ENCODE measurements at regions not wholly inside any gene's neighbourhood (a gene's known extent, or its start where the extent isn't known, plus 50 kb on each side); places are given as distances from the start of the nearest gene placed in this dataset.

GRCh38 chr3:5429517-5429890, 242.0 kb downstream of the EDEM1 start:
- no peaks in the 10 kb centered on the region for H3K27me3 ChIP-seq (ENCODE audit: low read depth, low read length)
- no peak overlapping the region for H3K27ac ChIP-seq (ENCODE audit: low read length)
- H3K4me3 ChIP-seq (ENCODE audit: low read depth in 1 of 2, low read length in 2 of 2) = no peak overlapping the region
- H3K9me3 ChIP-seq (ENCODE audit: control insufficient read depth in 1 of 2, low read length in 2 of 2) = no peaks in the 10 kb centered on the region
- H3K36me3 ChIP-seq (ENCODE audit: control insufficient read depth in 1 of 2, insufficient read depth in 2 of 2, low read length in 2 of 2) = no peaks in the 10 kb centered on the region
- no peaks in the 10 kb centered on the region for H3K4me1 ChIP-seq (ENCODE audit: control insufficient read depth in 1 of 2, insufficient read depth in 2 of 2, low read length in 2 of 2)

GRCh38 chr3:5430701-5431100, 243.2 kb downstream of the EDEM1 start:
- Histone ChIP-seq H3K9me3 (ENCODE audit: control insufficient read depth in 1 of 2, low read length in 2 of 2) (no peaks in the 10 kb centered on the region), H3K4me3 (ENCODE audit: low read depth in 1 of 2, low read length in 2 of 2) (no peak overlapping the region), H3K4me1 (ENCODE audit: control insufficient read depth in 1 of 2, insufficient read depth in 2 of 2, low read length in 2 of 2) (no peaks in the 10 kb centered on the region), H3K36me3 (ENCODE audit: control insufficient read depth in 1 of 2, insufficient read depth in 2 of 2, low read length in 2 of 2) (no peaks in the 10 kb centered on the region), H3K27ac (ENCODE audit: low read length) (no peak overlapping the region), H3K27me3 (ENCODE audit: low read depth, low read length) (no peaks in the 10 kb centered on the region)

GRCh38 chr3:5431146-5431545, 243.6 kb downstream of the EDEM1 start:
- no peaks in the 10 kb centered on the region for H3K4me1 ChIP-seq (ENCODE audit: control insufficient read depth in 1 of 2, insufficient read depth in 2 of 2, low read length in 2 of 2)
- H3K36me3 ChIP-seq (ENCODE audit: control insufficient read depth in 1 of 2, insufficient read depth in 2 of 2, low read length in 2 of 2) = no peaks in the 10 kb centered on the region
- H3K27me3 ChIP-seq (ENCODE audit: low read depth, low read length) = no peaks in the 10 kb centered on the region
- H3K9me3 ChIP-seq (ENCODE audit: control insufficient read depth in 1 of 2, low read length in 2 of 2) = no peaks in the 10 kb centered on the region
- no peak overlapping the region for H3K27ac ChIP-seq (ENCODE audit: low read length)
- H3K4me3 ChIP-seq (ENCODE audit: low read depth in 1 of 2, low read length in 2 of 2) = no peak overlapping the region

- no peaks in the 10 kb centered on the region for H3K9me3 ChIP-seq (ENCODE audit: control insufficient read depth in 1 of 2, low read length in 2 of 2)
- H3K27ac ChIP-seq (ENCODE audit: low read length) = no peak overlapping the region
- no peaks in the 10 kb centered on the region for H3K4me1 ChIP-seq (ENCODE audit: control insufficient read depth in 1 of 2, insufficient read depth in 2 of 2, low read length in 2 of 2)
- H3K4me3 ChIP-seq (ENCODE audit: low read depth in 1 of 2, low read length in 2 of 2) = no peak overlapping the region
- H3K27me3 ChIP-seq (ENCODE audit: low read depth, low read length) = no peaks in the 10 kb centered on the region
- no peaks in the 10 kb centered on the region for H3K36me3 ChIP-seq (ENCODE audit: control insufficient read depth in 1 of 2, insufficient read depth in 2 of 2, low read length in 2 of 2)
Observed at GRCh38 chr3:5431811-5432378, 244.4 kb downstream of the EDEM1 start.

GRCh38 chr3:5437296-5437782, 249.8 kb downstream of the EDEM1 start:
- Histone ChIP-seq H3K27me3 (ENCODE audit: low read depth, low read length) (no peaks in the 10 kb centered on the region), H3K9me3 (ENCODE audit: control insufficient read depth in 1 of 2, low read length in 2 of 2) (peaks cover 0 to 3% of the 10 kb centered on the region in 2 donors), H3K4me3 (ENCODE audit: low read depth in 1 of 2, low read length in 2 of 2) (no peak overlapping the region), H3K4me1 (ENCODE audit: control insufficient read depth in 1 of 2, insufficient read depth in 2 of 2, low read length in 2 of 2) (no peaks in the 10 kb centered on the region), H3K36me3 (ENCODE audit: control insufficient read depth in 1 of 2, insufficient read depth in 2 of 2, low read length in 2 of 2) (no peaks in the 10 kb centered on the region), H3K27ac (ENCODE audit: low read length) (no peak overlapping the region)

GRCh38 chr3:5437783-5438323, 250.3 kb downstream of the EDEM1 start:
- Histone ChIP-seq H3K4me3 (ENCODE audit: low read depth in 1 of 2, low read length in 2 of 2) (no peak overlapping the region), H3K27ac (ENCODE audit: low read length) (no peak overlapping the region), H3K9me3 (ENCODE audit: control insufficient read depth in 1 of 2, low read length in 2 of 2) (peaks cover 0 to 3% of the 10 kb centered on the region in 2 donors), H3K36me3 (ENCODE audit: control insufficient read depth in 1 of 2, insufficient read depth in 2 of 2, low read length in 2 of 2) (no peaks in the 10 kb centered on the region), H3K27me3 (ENCODE audit: low read depth, low read length) (no peaks in the 10 kb centered on the region), H3K4me1 (ENCODE audit: control insufficient read depth in 1 of 2, insufficient read depth in 2 of 2, low read length in 2 of 2) (no peaks in the 10 kb centered on the region)

GRCh38 chr3:5441401-5441800, 253.9 kb downstream of the EDEM1 start:
- Histone ChIP-seq H3K27me3 (ENCODE audit: low read depth, low read length) (no peaks in the 10 kb centered on the region), H3K4me1 (ENCODE audit: control insufficient read depth in 1 of 2, insufficient read depth in 2 of 2, low read length in 2 of 2) (no peaks in the 10 kb centered on the region), H3K9me3 (ENCODE audit: control insufficient read depth in 1 of 2, low read length in 2 of 2) (peaks cover 0 to 6% of the 10 kb centered on the region in 2 donors), H3K4me3 (ENCODE audit: low read depth in 1 of 2, low read length in 2 of 2) (no peak overlapping the region), H3K36me3 (ENCODE audit: control insufficient read depth in 1 of 2, insufficient read depth in 2 of 2, low read length in 2 of 2) (no peaks in the 10 kb centered on the region), H3K27ac (ENCODE audit: low read length) (no peak overlapping the region)

- Histone ChIP-seq H3K4me1 (ENCODE audit: control insufficient read depth in 1 of 2, insufficient read depth in 2 of 2, low read length in 2 of 2) (no peaks in the 10 kb centered on the region), H3K9me3 (ENCODE audit: control insufficient read depth in 1 of 2, low read length in 2 of 2) (peaks cover 0 to 6% of the 10 kb centered on the region in 2 donors), H3K27me3 (ENCODE audit: low read depth, low read length) (no peaks in the 10 kb centered on the region), H3K4me3 (ENCODE audit: low read depth in 1 of 2, low read length in 2 of 2) (no peak overlapping the region), H3K36me3 (ENCODE audit: control insufficient read depth in 1 of 2, insufficient read depth in 2 of 2, low read length in 2 of 2) (no peaks in the 10 kb centered on the region), H3K27ac (ENCODE audit: low read length) (no peak overlapping the region)
Observed at GRCh38 chr3:5442106-5442785, 254.7 kb downstream of the EDEM1 start.

GRCh38 chr3:5442786-5443138, 255.3 kb downstream of the EDEM1 start:
- Histone ChIP-seq H3K4me1 (ENCODE audit: control insufficient read depth in 1 of 2, insufficient read depth in 2 of 2, low read length in 2 of 2) (no peaks in the 10 kb centered on the region), H3K36me3 (ENCODE audit: control insufficient read depth in 1 of 2, insufficient read depth in 2 of 2, low read length in 2 of 2) (no peaks in the 10 kb centered on the region), H3K27me3 (ENCODE audit: low read depth, low read length) (no peaks in the 10 kb centered on the region), H3K4me3 (ENCODE audit: low read depth in 1 of 2, low read length in 2 of 2) (no peak overlapping the region), H3K9me3 (ENCODE audit: control insufficient read depth in 1 of 2, low read length in 2 of 2) (peaks cover 0 to 6% of the 10 kb centered on the region in 2 donors), H3K27ac (ENCODE audit: low read length) (no peak overlapping the region)

GRCh38 chr3:5444253-5444652, 256.7 kb downstream of the EDEM1 start:
- H3K4me1 ChIP-seq (ENCODE audit: control insufficient read depth in 1 of 2, insufficient read depth in 2 of 2, low read length in 2 of 2) = no peaks in the 10 kb centered on the region
- H3K36me3 ChIP-seq (ENCODE audit: control insufficient read depth in 1 of 2, insufficient read depth in 2 of 2, low read length in 2 of 2) = no peaks in the 10 kb centered on the region
- no peaks in the 10 kb centered on the region for H3K27me3 ChIP-seq (ENCODE audit: low read depth, low read length)
- H3K9me3 ChIP-seq (ENCODE audit: control insufficient read depth in 1 of 2, low read length in 2 of 2) = peaks cover 0 to 6% of the 10 kb centered on the region in 2 donors
- H3K4me3 ChIP-seq (ENCODE audit: low read depth in 1 of 2, low read length in 2 of 2) = no peak overlapping the region
- no peak overlapping the region for H3K27ac ChIP-seq (ENCODE audit: low read length)

GRCh38 chr3:5445676-5446201, 258.2 kb downstream of the EDEM1 start:
- Histone ChIP-seq H3K4me1 (ENCODE audit: control insufficient read depth in 1 of 2, insufficient read depth in 2 of 2, low read length in 2 of 2) (no peaks in the 10 kb centered on the region), H3K9me3 (ENCODE audit: control insufficient read depth in 1 of 2, low read length in 2 of 2) (peaks cover 0 to 6% of the 10 kb centered on the region in 2 donors), H3K27ac (ENCODE audit: low read length) (no peak overlapping the region), H3K36me3 (ENCODE audit: control insufficient read depth in 1 of 2, insufficient read depth in 2 of 2, low read length in 2 of 2) (no peaks in the 10 kb centered on the region), H3K27me3 (ENCODE audit: low read depth, low read length) (no peaks in the 10 kb centered on the region), H3K4me3 (ENCODE audit: low read depth in 1 of 2, low read length in 2 of 2) (no peak overlapping the region)
